H9 (cell line): ENCODE measurements at regions not wholly inside any gene's neighbourhood (a gene's known extent, or its start where the extent isn't known, plus 50 kb on each side); places are given as distances from the start of the nearest gene placed in this dataset.

Experiments used
- DNase-seq: peaks from one replicate; pipeline ENCODE4 v3.0.0-alpha.2; 2017
- H2AFZ ChIP-seq: one replicate; pipeline ENCODE4 v1.6.1; 2013; ENCODE audit warnings: mild to moderate bottlenecking, low read length, control low read depth, moderate library complexity
- H2AK5ac ChIP-seq: 2 replicates; pipeline ENCODE4 v1.6.1; 2013; ENCODE audit warnings: low read length, control low read depth, mixed read lengths; ENCODE audit not compliant: insufficient read length
- H2BK120ac ChIP-seq: one replicate; pipeline ENCODE4 v1.6.1; 2013; ENCODE audit warnings: low read depth, mild to moderate bottlenecking, low read length, control low read depth, inconsistent platforms; ENCODE audit not compliant: poor library complexity, severe bottlenecking
- H2BK12ac ChIP-seq: 2 replicates; pipeline ENCODE4 v1.6.1; 2013; ENCODE audit warnings: low read length, control low read depth, mixed read lengths, low read depth; ENCODE audit not compliant: insufficient read length
- H2BK15ac ChIP-seq: 2 replicates; pipeline ENCODE4 v1.6.1; 2013; ENCODE audit warnings: low read depth, low read length, control low read depth
- H2BK20ac ChIP-seq: one replicate; pipeline ENCODE4 v1.6.1; 2013; ENCODE audit warnings: low read depth, mild to moderate bottlenecking, low read length, control low read depth, inconsistent platforms; ENCODE audit not compliant: poor library complexity, severe bottlenecking
- H2BK5ac ChIP-seq: 2 replicates; pipeline ENCODE4 v1.6.1; 2013; ENCODE audit warnings: low read length, control low read depth, mixed read lengths; ENCODE audit not compliant: insufficient read length
- H3K14ac ChIP-seq: 2 replicates; pipeline ENCODE4 v1.6.1; 2013; ENCODE audit warnings: low read length, control low read depth; ENCODE audit not compliant: insufficient read depth
- H3K18ac ChIP-seq: 2 replicates; pipeline ENCODE4 v1.6.1; 2013; ENCODE audit warnings: low read depth, mild to moderate bottlenecking, mixed read lengths, low read length, control low read depth; ENCODE audit not compliant: insufficient read length
- H3K23ac ChIP-seq: 2 replicates; pipeline ENCODE4 v1.6.1; 2013; ENCODE audit warnings: low read length, control low read depth, mixed read lengths, low read depth; ENCODE audit not compliant: insufficient read length
- H3K23me2 ChIP-seq: 2 replicates; pipeline ENCODE4 v1.6.1; 2013; ENCODE audit warnings: low read depth, mild to moderate bottlenecking, mixed read lengths, low read length, control low read depth; ENCODE audit not compliant: insufficient read length, poor library complexity, severe bottlenecking
- H3K27ac ChIP-seq: 2 replicates; pipeline ENCODE4 v1.5.1; 2013; ENCODE audit warnings: low read length, control low read depth, mixed read lengths, low read depth; ENCODE audit not compliant: insufficient read length
- H3K27me3 ChIP-seq: 2 replicates; pipeline ENCODE4 v1.6.1; 2013; ENCODE audit warnings: low read length, control low read depth, inconsistent platforms; ENCODE audit not compliant: insufficient read depth
- H3K4ac ChIP-seq: 2 replicates; pipeline ENCODE4 v1.6.1; 2013; ENCODE audit warnings: low read depth, mild to moderate bottlenecking, control low read depth, inconsistent platforms, low read length, moderate library complexity
- H3K4me1 ChIP-seq: 2 replicates; pipeline ENCODE4 v1.6.1; 2013; ENCODE audit warnings: low read length, control low read depth, inconsistent platforms; ENCODE audit not compliant: insufficient read depth
- H3K4me2 ChIP-seq: 2 replicates; pipeline ENCODE4 v1.6.1; 2013; ENCODE audit warnings: low read length, control low read depth, mixed read lengths; ENCODE audit not compliant: insufficient read length, insufficient read depth
- H3K56ac ChIP-seq: 2 replicates; pipeline ENCODE4 v1.6.1; 2013; ENCODE audit warnings: low read depth, mild to moderate bottlenecking, mixed read lengths, low read length, control low read depth; ENCODE audit not compliant: insufficient read length
- H3K79me1 ChIP-seq: 2 replicates; pipeline ENCODE4 v1.6.1; 2013; ENCODE audit warnings: low read depth, mild to moderate bottlenecking, moderate library complexity, low read length, control low read depth, inconsistent platforms; ENCODE audit not compliant: insufficient read depth, poor library complexity, severe bottlenecking
- H3K79me2 ChIP-seq: 2 replicates; pipeline ENCODE4 v1.6.1; 2013; ENCODE audit warnings: low read length, control low read depth, inconsistent platforms; ENCODE audit not compliant: insufficient read depth
- H3K9ac ChIP-seq: 2 replicates; pipeline ENCODE4 v1.6.1; 2013; ENCODE audit warnings: low read length, control low read depth, mixed read lengths; ENCODE audit not compliant: insufficient read length; ENCODE audit errors: extremely low read depth
- H3K9me3 ChIP-seq: one replicate; pipeline ENCODE4 v1.6.1; 2013; ENCODE audit warnings: low read depth, low read length, inconsistent platforms; ENCODE audit not compliant: control insufficient read depth
- H3T11ph ChIP-seq: one replicate; pipeline ENCODE4 v1.6.1; 2013; ENCODE audit warnings: mild to moderate bottlenecking, low read length, control low read depth, inconsistent platforms
- H4K20me1 ChIP-seq: one replicate; pipeline ENCODE4 v1.6.1; 2013; ENCODE audit not compliant: control insufficient read depth, insufficient read length, insufficient read depth
- H4K5ac ChIP-seq: 2 replicates; pipeline ENCODE4 v1.6.1; 2013; ENCODE audit warnings: low read depth, mild to moderate bottlenecking, mixed read lengths, low read length, control low read depth; ENCODE audit not compliant: insufficient read length
- H4K8ac ChIP-seq: replicated peaks from 2 replicates; pipeline ENCODE4 v1.6.1; 2013; ENCODE audit warnings: low read length, control low read depth, mixed read lengths, low read depth; ENCODE audit not compliant: insufficient read length
- H4K91ac ChIP-seq: 2 replicates; pipeline ENCODE4 v1.6.1; 2013; ENCODE audit warnings: low read depth, mild to moderate bottlenecking, moderate library complexity, mixed read lengths, low read length, control low read depth; ENCODE audit not compliant: insufficient read length
- H3K27ac Mint-ChIP-seq, 3 experiments: 2 replicates in 2 of 3; 3 replicates in 1 of 3; pipeline ENCODE4 v1.8.0; 2020 to 2021; ENCODE audit warnings: mixed read lengths in 3 of 3, mild to moderate bottlenecking in 1 of 3, moderate library complexity in 1 of 3
- H3K27me3 Mint-ChIP-seq: 2 replicates; pipeline ENCODE4 v1.8.0; 2021; ENCODE audit warnings: low read depth, mild to moderate bottlenecking, moderate library complexity, mixed read lengths
- H3K36me3 Mint-ChIP-seq, 3 experiments: 2 replicates in 2 of 3; 3 replicates in 1 of 3; pipeline ENCODE4 v1.8.0; 2020 to 2021; ENCODE audit warnings: low read depth in 3 of 3, mixed read lengths in 3 of 3; ENCODE audit not compliant: insufficient read depth in 1 of 3
- H3K4me1 Mint-ChIP-seq, 2 experiments: 2 replicates each; pipeline ENCODE4 v1.8.0; 2020; ENCODE audit warnings: mixed read lengths in 2 of 2
- H3K4me3 Mint-ChIP-seq, 2 experiments: 2 replicates in 1 of 2; 3 replicates in 1 of 2; pipeline ENCODE4 v1.8.0; 2020 to 2021; ENCODE audit warnings: mild to moderate bottlenecking in 2 of 2, mixed read lengths in 2 of 2, moderate library complexity in 1 of 2
- H3K9me3 Mint-ChIP-seq, 2 experiments: 2 replicates in 1 of 2; 3 replicates in 1 of 2; pipeline ENCODE4 v1.8.0; 2020; ENCODE audit warnings: mild to moderate bottlenecking in 2 of 2, mixed read lengths in 2 of 2, moderate library complexity in 1 of 2
- whole genome bisulfite sequencing: extraction: QIAGEN DNeasy Blood & Tissue Kit; methylation state at CpG from one replicate; pipeline ENCODE4 v1.1.7; 2013; ENCODE audit warnings: missing lambda C conversion rate, low lambda C conversion rate, mixed read lengths; ENCODE audit not compliant: insufficient read length; ENCODE audit errors: extremely low coverage; 5-methylcytosine and 5-hydroxymethylcytosine counted together
- TF ChIP-seq, protein P1 (sequence below): fragments of 200-600 bp; sonication (generic); conservative IDR thresholded peaks from 3 replicates; pipeline ENCODE4 v1.8.0; 2021; ENCODE audit warnings: antibody characterized with exemption, mild to moderate bottlenecking

DNA sequence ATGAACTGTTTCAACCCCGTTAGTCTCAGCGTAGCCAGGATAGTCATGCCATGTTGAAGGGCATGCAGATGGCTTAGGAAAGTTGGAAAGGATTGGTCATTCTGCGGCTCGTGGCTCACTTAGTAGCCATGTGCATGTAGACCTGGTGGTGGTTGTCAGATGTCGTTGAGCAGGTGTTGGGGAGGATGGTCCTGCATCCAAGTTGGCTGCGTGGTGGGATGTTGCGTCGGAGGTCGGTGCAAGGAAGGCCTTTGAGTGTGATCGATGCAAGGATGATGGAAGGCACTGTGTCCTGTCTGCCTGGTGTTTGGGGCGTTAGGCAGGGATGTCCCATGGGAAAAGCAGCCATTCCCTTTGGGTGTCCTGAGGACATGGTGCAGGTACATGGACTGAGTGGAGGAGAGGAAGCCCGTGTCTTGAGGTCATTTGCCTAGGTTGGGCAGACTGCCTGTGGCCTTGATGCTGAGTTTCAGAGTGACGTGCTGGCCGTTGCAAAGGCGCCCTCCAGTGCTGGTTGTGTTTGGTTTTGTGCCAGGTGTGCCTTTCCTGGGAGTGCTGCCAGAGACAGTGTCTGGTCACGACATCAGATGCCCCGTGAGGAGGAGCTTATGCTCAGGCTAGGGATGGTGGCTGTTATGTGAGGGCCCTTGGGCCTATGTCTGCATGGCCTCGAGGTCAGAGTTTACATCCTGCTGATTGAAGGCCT, 103.4 kb downstream of the SNRPN start:
- TF ChIP-seq, protein P1, sequence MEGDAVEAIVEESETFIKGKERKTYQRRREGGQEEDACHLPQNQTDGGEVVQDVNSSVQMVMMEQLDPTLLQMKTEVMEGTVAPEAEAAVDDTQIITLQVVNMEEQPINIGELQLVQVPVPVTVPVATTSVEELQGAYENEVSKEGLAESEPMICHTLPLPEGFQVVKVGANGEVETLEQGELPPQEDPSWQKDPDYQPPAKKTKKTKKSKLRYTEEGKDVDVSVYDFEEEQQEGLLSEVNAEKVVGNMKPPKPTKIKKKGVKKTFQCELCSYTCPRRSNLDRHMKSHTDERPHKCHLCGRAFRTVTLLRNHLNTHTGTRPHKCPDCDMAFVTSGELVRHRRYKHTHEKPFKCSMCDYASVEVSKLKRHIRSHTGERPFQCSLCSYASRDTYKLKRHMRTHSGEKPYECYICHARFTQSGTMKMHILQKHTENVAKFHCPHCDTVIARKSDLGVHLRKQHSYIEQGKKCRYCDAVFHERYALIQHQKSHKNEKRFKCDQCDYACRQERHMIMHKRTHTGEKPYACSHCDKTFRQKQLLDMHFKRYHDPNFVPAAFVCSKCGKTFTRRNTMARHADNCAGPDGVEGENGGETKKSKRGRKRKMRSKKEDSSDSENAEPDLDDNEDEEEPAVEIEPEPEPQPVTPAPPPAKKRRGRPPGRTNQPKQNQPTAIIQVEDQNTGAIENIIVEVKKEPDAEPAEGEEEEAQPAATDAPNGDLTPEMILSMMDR, result no peak
- no peak overlapping the region for H3K27ac ChIP-seq
- no peaks in the 10 kb centered on the region for H3K4me1 ChIP-seq
- no peak overlapping the region for H2BK15ac ChIP-seq
- no peak overlapping the region for H4K91ac ChIP-seq
- no peak overlapping the region for H4K8ac ChIP-seq
- H2AK5ac ChIP-seq, result no peak overlapping the region
- no peak overlapping the region for H2BK120ac ChIP-seq
- H3K79me1 ChIP-seq, result no peaks in the 10 kb centered on the region
- no peak overlapping the region for H3K4me3 Mint-ChIP-seq
- H3K9me3 Mint-ChIP-seq, result peaks cover 98 to 99% of the 10 kb centered on the region in 2 experiments
- peaks cover 100% of the 10 kb centered on the region in 3 experiments for H3K36me3 Mint-ChIP-seq
- no peak overlapping the region for H3K23ac ChIP-seq
- no peak overlapping the region for H2BK12ac ChIP-seq
- H3T11ph ChIP-seq, result no peak overlapping the region
- no peak overlapping the region for H2AFZ ChIP-seq
- no peaks in the 10 kb centered on the region for H4K20me1 ChIP-seq
- no peak overlapping the region for H2BK5ac ChIP-seq
- no peaks in the 10 kb centered on the region for H3K27me3 ChIP-seq
- no peak overlapping the region for H3K4ac ChIP-seq
- H3K14ac ChIP-seq, result no peak overlapping the region
- peaks cover 0 to 5% of the 10 kb centered on the region in 2 experiments; a peak in 1 of 4 replicates for H3K4me1 Mint-ChIP-seq
- no peaks in the 10 kb centered on the region for H3K23me2 ChIP-seq
- no peak overlapping the region for H3K9ac ChIP-seq
- H3K79me2 ChIP-seq, result peaks cover 1% of the 10 kb centered on the region; the same call in 1 of the 2 replicates
- WGBS, result no CpG with 5 or more reads among the region's 18 CpGs
- H3K9me3 ChIP-seq, result peaks cover 92% of the 10 kb centered on the region
- H3K56ac ChIP-seq, result no peak overlapping the region
- peaks cover 4% of the 10 kb centered on the region for H3K27me3 Mint-ChIP-seq
- DNase-seq, result peak; percentile 17
- no peak overlapping the region for H3K4me2 ChIP-seq
- H3K27ac Mint-ChIP-seq, result peak overlapping the region in 1 of 3 experiments; percentile 57; a peak in 4 of 7 replicates
- H3K18ac ChIP-seq, result no peak overlapping the region
- H4K5ac ChIP-seq, result no peak overlapping the region
- no peak overlapping the region for H2BK20ac ChIP-seq
